ENCODE measurements at regions not wholly inside any gene's neighbourhood (a gene's known extent, or its start where the extent isn't known, plus 50 kb on each side); places are given as distances from the start of the nearest gene placed in this dataset.

DNA sequence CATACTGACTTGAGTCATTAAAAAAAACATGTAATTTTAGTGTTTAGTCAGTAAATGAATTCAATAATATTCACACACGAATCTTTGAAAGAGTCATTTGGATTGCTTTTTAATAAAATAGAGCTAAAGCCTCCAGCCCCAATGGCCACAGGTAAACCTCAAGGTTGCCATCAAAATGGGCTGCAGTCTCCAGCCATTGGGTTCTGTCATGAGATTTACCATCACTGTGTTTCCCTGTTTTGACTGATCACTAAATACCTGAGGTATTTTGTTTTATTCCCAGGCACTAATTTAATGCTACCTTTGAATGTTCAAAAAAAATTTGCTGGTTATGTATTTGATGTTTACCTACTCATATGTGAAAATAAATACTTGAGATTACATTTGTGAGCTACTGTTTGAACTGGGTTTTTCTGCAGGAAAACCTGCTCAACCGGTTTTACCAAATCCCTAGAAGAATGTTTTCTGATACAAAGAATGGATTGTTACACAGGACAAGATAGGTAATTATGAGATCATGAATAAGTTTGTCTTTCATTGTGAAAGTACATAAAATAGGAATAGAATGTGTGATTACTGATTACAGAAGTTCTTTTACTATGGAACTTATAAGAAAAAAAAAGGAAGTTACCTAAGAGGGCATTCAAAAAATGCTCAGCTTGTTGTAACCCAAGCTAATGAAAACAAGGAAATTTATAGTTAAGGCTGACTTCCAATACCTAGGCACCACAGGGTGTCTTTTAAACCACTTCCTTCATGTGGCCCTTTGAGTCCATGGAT, 391.3 kb downstream of the EFNB2 start (continued):
- TF ChIP-seq, protein P1, sequence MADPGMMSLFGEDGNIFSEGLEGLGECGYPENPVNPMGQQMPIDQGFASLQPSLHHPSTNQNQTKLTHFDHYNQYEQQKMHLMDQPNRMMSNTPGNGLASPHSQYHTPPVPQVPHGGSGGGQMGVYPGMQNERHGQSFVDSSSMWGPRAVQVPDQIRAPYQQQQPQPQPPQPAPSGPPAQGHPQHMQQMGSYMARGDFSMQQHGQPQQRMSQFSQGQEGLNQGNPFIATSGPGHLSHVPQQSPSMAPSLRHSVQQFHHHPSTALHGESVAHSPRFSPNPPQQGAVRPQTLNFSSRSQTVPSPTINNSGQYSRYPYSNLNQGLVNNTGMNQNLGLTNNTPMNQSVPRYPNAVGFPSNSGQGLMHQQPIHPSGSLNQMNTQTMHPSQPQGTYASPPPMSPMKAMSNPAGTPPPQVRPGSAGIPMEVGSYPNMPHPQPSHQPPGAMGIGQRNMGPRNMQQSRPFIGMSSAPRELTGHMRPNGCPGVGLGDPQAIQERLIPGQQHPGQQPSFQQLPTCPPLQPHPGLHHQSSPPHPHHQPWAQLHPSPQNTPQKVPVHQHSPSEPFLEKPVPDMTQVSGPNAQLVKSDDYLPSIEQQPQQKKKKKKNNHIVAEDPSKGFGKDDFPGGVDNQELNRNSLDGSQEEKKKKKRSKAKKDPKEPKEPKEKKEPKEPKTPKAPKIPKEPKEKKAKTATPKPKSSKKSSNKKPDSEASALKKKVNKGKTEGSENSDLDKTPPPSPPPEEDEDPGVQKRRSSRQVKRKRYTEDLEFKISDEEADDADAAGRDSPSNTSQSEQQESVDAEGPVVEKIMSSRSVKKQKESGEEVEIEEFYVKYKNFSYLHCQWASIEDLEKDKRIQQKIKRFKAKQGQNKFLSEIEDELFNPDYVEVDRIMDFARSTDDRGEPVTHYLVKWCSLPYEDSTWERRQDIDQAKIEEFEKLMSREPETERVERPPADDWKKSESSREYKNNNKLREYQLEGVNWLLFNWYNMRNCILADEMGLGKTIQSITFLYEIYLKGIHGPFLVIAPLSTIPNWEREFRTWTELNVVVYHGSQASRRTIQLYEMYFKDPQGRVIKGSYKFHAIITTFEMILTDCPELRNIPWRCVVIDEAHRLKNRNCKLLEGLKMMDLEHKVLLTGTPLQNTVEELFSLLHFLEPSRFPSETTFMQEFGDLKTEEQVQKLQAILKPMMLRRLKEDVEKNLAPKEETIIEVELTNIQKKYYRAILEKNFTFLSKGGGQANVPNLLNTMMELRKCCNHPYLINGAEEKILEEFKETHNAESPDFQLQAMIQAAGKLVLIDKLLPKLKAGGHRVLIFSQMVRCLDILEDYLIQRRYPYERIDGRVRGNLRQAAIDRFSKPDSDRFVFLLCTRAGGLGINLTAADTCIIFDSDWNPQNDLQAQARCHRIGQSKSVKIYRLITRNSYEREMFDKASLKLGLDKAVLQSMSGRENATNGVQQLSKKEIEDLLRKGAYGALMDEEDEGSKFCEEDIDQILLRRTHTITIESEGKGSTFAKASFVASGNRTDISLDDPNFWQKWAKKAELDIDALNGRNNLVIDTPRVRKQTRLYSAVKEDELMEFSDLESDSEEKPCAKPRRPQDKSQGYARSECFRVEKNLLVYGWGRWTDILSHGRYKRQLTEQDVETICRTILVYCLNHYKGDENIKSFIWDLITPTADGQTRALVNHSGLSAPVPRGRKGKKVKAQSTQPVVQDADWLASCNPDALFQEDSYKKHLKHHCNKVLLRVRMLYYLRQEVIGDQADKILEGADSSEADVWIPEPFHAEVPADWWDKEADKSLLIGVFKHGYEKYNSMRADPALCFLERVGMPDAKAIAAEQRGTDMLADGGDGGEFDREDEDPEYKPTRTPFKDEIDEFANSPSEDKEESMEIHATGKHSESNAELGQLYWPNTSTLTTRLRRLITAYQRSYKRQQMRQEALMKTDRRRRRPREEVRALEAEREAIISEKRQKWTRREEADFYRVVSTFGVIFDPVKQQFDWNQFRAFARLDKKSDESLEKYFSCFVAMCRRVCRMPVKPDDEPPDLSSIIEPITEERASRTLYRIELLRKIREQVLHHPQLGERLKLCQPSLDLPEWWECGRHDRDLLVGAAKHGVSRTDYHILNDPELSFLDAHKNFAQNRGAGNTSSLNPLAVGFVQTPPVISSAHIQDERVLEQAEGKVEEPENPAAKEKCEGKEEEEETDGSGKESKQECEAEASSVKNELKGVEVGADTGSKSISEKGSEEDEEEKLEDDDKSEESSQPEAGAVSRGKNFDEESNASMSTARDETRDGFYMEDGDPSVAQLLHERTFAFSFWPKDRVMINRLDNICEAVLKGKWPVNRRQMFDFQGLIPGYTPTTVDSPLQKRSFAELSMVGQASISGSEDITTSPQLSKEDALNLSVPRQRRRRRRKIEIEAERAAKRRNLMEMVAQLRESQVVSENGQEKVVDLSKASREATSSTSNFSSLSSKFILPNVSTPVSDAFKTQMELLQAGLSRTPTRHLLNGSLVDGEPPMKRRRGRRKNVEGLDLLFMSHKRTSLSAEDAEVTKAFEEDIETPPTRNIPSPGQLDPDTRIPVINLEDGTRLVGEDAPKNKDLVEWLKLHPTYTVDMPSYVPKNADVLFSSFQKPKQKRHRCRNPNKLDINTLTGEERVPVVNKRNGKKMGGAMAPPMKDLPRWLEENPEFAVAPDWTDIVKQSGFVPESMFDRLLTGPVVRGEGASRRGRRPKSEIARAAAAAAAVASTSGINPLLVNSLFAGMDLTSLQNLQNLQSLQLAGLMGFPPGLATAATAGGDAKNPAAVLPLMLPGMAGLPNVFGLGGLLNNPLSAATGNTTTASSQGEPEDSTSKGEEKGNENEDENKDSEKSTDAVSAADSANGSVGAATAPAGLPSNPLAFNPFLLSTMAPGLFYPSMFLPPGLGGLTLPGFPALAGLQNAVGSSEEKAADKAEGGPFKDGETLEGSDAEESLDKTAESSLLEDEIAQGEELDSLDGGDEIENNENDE (IDR thresholded peaks at IDR 0.05; ENCODE audit: insufficient replicate concordance, low read length) = peak; percentile 91
- no peak for TF ChIP-seq SIRT6 (IDR thresholded peaks at IDR 0.05; ENCODE audit: low read length)
- no peak for TF ChIP-seq POLR2AphosphoS5 (IDR thresholded peaks at IDR 0.05; ENCODE audit: low read depth, low read length)
- TF ChIP-seq, protein P2, sequence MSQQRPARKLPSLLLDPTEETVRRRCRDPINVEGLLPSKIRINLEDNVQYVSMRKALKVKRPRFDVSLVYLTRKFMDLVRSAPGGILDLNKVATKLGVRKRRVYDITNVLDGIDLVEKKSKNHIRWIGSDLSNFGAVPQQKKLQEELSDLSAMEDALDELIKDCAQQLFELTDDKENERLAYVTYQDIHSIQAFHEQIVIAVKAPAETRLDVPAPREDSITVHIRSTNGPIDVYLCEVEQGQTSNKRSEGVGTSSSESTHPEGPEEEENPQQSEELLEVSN (IDR thresholded peaks at IDR 0.05) = no peak
- TF ChIP-seq HDAC2 (IDR thresholded peaks at IDR 0.05; ENCODE audit: borderline replicate concordance in 1 of 2, low read depth in 2 of 2, low read length in 2 of 2) = no peak
- no peak for TF ChIP-seq POLR2A (IDR thresholded peaks at IDR 0.05; ENCODE audit: control extremely low read depth in 1 of 2, low read depth in 2 of 2, low read length in 2 of 2)
- TF ChIP-seq, protein P3, sequence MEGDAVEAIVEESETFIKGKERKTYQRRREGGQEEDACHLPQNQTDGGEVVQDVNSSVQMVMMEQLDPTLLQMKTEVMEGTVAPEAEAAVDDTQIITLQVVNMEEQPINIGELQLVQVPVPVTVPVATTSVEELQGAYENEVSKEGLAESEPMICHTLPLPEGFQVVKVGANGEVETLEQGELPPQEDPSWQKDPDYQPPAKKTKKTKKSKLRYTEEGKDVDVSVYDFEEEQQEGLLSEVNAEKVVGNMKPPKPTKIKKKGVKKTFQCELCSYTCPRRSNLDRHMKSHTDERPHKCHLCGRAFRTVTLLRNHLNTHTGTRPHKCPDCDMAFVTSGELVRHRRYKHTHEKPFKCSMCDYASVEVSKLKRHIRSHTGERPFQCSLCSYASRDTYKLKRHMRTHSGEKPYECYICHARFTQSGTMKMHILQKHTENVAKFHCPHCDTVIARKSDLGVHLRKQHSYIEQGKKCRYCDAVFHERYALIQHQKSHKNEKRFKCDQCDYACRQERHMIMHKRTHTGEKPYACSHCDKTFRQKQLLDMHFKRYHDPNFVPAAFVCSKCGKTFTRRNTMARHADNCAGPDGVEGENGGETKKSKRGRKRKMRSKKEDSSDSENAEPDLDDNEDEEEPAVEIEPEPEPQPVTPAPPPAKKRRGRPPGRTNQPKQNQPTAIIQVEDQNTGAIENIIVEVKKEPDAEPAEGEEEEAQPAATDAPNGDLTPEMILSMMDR (IDR thresholded peaks at IDR 0.05; ENCODE audit: control extremely low read depth in 1 of 3, insufficient read depth in 1 of 3, low read depth in 1 of 3, low read length in 3 of 3) = no peak
